A673 (cell line): ENCODE measurements at regions not wholly inside any gene's neighbourhood (a gene's known extent, or its start where the extent isn't known, plus 50 kb on each side); places are given as distances from the start of the nearest gene placed in this dataset.

Experiments
- EZH2 ChIP-seq: fragments of 200-600 bp; sonication (generic); IDR thresholded peaks from 2 replicates; pipeline ENCODE4 v1.6.1; 2017; ENCODE audit warnings: borderline replicate concordance, low read depth, mild to moderate bottlenecking, mixed read lengths, antibody characterized with exemption, low read length; ENCODE audit not compliant: poor library complexity, severe bottlenecking
- TF ChIP-seq, protein P1 (sequence below): fragments of 300-800, 200-600 bp; sonication (generic); conservative IDR thresholded peaks from 2 replicates; pipeline ENCODE4 v1.5.1; 2017; ENCODE audit warnings: low read depth, mild to moderate bottlenecking, antibody characterized with exemption, low read length, moderate library complexity, mixed read lengths

DNA sequence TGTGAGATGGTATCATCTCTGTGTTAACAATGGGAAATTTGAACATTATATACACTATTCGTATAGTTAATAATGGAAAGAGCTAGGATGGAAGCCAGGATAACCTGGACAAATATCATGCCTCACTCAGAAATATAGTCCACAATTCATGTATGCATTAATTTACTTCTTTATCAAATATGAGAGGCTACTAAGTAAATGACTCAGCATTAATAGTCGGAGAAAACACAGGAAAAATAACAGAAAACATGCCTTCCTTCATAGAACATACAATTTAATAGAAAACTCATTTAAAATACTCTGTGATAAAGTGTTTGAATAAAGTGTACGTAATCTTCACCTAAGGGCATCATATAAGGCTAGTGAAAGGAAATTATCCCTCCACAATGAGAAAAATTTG is 383.4 kb upstream of the SLITRK5 start:
- TF ChIP-seq, protein P1, sequence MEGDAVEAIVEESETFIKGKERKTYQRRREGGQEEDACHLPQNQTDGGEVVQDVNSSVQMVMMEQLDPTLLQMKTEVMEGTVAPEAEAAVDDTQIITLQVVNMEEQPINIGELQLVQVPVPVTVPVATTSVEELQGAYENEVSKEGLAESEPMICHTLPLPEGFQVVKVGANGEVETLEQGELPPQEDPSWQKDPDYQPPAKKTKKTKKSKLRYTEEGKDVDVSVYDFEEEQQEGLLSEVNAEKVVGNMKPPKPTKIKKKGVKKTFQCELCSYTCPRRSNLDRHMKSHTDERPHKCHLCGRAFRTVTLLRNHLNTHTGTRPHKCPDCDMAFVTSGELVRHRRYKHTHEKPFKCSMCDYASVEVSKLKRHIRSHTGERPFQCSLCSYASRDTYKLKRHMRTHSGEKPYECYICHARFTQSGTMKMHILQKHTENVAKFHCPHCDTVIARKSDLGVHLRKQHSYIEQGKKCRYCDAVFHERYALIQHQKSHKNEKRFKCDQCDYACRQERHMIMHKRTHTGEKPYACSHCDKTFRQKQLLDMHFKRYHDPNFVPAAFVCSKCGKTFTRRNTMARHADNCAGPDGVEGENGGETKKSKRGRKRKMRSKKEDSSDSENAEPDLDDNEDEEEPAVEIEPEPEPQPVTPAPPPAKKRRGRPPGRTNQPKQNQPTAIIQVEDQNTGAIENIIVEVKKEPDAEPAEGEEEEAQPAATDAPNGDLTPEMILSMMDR: no peak
- no peak for TF ChIP-seq EZH2
